A172 (cell line): ENCODE measurements at regions not wholly inside any gene's neighbourhood (a gene's known extent, or its start where the extent isn't known, plus 50 kb on each side); places are given as distances from the start of the nearest gene placed in this dataset.

ENCODE experiments used
- DNase-seq: peaks from one replicate; pipeline ENCODE4 v3.0.0-alpha.2; 2015; ENCODE audit warnings: low spot score

- peak; percentile 37 for DNase-seq
Measured at GRCh38 chr2:41061356-41061755, 609.5 kb upstream of the SLC8A1 start.

GRCh38 chr2:41062336-41062735, 610.4 kb upstream of the SLC8A1 start:
- no peak for DNase-seq

DNA sequence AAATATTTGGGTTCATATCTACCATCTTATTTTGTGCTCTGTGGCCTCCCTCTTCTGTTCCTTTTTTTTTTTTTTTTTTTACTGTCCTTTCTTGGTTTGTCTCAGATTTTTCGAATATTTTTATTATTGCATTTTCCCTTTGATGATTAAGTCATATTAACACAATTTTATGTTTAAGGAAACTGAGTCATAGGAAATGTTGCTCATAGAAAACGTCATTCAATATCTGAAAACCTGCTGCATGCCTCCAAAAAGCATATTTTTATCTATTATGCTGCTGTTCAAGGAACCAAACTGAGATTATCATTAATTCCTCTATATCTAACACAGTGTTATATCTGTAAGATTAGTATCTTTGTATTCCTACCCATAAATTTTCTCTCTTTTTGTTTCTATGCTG, 614.3 kb upstream of the SLC8A1 start:
- no peak for DNase-seq

GRCh38 chr2:41068740-41069139, 616.9 kb upstream of the SLC8A1 start:
- DNase-seq, result no peak

DNA sequence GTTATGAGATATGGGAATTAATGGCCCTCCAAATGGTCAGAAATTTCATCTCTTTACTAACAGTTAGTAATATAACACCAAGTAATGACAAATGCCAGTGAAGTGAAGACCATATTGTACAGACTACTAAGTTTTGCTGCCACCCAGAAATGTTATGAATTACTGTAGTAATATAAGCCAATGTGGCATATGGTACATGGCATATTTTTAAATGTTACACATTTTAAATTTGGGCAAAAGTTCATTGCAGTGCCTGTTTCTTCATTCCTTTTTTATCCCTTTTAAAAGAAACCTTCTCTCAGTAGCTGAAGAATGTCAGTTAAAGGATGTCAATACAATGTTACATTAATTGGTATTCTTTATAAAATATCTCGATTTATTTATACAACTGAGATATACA, 626.5 kb upstream of the SLC8A1 start:
- no peak for DNase-seq

DNA sequence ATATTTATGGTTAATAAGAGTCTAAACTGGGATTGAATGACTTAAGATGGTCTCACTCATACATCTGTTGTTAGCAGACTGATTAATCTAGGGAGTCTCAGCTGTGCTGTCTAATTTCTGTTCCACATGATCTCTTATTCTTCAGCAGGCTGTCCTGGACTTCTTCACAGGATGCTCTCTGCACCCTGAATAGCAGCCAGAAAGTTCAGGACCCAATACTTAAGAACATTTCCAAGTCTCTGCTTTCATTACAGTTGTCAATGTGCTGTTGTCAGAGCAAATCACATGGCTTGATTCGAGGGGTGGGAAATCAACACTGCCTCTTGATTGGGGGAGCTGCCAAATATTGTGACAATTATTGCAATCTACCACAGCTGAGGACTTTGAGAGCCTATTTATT, 627.1 kb upstream of the SLC8A1 start:
- DNase-seq, result no peak

- no peak for DNase-seq
Measured at GRCh38 chr2:41084321-41084720, 632.4 kb upstream of the SLC8A1 start.

DNA sequence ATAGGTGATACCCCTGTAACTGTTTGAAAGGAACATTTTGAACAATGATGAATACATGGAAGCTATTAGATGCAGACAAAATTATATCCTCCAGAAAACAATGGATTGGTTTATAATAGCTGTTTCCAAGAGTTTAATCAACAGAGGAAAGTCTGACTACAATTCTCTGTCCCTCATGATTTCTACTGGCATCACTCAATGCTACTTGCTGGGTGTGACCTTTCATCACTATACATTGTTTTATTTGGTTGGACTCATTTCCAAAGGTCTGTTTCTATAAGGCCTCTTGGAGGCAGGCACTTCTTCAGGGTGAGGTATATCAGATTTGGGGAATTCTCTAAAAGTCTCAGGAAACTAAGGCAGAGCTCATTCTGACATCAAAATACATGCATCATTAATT, 636.1 kb upstream of the SLC8A1 start:
- DNase-seq, result no peak

DNA sequence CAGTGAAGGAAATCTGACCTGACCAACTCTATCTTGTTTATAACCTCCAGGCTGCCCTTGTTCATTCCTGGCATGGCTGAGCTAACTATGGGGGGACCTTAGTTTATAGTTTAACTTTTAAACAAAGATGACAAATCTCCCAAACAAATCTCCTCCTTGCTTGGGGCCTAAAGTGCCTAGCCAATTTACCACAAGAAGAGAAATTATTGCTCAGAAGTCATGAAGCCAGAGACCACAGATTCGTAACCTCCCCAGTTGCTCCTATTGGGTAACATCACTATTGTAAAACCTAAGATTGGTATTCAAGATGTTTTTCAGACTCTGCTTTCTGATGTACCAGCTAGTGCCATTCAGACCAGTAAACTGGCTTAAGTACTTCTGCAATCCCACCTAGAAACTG, 649.4 kb upstream of the SLC8A1 start:
- DNase-seq, result no peak

- DNase-seq, result no peak
Measured at GRCh38 chr2:41109744-41110143, 657.9 kb upstream of the SLC8A1 start.

DNA sequence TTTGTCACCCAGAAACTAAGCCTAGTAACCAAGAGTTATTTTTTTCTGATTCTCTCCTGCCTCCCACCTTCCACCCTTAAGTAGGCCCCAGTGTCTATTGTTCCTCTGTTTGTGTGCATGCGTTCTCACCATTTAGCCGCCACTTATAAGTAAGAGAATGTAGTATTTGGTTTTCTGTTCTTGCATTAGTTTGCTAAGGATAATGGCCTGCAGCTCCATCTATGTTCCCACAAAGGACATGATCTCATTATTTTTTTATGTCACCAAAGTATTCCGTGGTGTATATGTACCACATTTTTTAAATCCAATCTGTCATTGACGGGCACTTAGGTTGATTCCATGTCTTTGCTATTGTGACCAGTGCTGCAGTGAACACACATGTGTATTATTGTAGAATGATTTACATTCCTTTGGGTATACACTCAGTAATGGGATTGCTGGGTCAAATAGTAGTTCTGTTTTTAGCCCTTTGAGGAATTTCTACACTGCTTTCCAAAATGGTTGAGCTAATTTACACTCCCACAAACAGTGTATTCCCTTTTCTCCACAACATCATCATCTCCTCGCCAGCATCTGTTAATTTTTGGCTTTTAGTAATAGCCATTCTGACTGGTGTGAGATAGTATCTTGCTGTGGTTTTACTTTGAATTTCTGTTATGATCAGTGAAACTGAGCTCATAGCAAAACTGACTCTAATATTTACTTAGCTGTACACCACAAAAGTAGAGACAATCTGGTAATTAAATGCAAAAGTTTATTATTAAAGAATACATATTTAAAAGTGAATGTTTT, 660.1 kb upstream of the SLC8A1 start:
- no peak for DNase-seq

DNA sequence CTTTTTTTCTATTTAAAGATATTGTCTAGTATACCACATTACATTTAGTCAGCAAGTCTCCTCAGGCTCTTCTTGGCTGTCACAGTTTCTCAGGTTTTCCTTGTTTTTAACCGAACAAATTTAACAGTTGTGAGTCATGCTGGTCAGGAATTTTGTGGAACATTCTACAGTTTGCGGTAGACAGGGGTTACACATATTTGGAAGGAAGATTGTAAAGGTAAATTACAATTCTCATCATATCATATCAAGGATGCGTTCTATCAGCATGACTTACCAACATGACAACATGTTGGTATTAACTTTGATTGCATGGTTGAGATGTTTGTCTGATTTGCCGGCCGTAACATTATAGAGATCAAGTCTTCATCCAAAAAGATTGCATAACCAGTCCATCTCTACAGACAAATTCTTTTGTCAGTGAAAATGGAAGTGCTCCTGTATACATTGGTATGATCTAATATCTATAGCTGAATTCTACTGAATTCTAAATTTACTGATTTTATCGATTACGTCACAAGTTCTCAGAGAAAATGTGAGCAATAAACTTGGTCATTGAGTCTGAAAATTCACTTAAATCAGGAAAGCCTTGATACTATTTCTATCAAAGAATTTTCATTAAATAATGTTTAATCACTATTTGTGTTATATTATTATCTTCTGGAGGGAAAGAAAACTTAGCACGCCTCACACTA, 664.4 kb upstream of the SLC8A1 start:
- peak; percentile 54 for DNase-seq

DNA sequence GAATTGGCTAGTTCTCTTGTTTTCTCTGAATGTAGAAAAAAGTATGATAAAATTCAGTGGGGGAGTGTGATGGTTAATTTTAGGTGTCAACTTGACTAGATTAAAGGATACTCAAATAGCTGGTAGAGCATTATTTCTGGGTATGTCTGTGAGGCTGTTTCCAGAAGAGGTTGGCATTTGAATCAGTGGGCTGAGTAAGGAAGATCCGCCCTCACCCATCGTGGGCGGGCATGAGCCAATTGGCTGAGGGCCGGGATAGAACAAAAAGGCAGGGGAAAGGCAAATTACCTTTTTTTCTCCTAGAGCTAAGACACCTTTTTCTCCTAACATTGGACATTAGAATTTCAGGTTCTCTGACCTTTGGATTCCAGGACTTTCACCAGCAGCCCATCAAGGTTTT, 667.6 kb upstream of the SLC8A1 start:
- no peak for DNase-seq

- DNase-seq, result no peak
Measured at GRCh38 chr2:41123341-41123740, 671.5 kb upstream of the SLC8A1 start.

- no peak for DNase-seq
Measured at GRCh38 chr2:41127351-41127750, 675.5 kb upstream of the SLC8A1 start.

DNA sequence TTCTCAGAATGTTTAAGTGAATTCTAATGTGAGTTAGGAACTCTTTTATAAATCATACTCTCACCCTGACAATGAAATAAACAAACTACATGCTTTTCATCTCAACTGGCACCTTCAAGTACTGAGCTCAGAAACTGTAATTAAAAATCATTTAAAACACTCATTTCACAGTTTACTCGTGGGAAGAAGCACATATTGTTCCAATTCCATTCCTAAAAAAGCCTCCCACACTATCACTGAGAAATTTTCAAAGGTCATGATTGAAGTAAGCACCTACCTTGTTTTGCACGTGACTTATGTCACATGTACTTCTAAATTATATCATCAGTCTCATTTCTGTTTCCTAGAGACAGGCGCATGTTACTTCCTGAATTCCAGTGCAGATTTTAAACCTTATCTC, 678.1 kb upstream of the SLC8A1 start:
- no peak for DNase-seq

- DNase-seq, result peak; percentile 23
Measured at GRCh38 chr2:41137031-41137430, 685.1 kb upstream of the SLC8A1 start.

DNA sequence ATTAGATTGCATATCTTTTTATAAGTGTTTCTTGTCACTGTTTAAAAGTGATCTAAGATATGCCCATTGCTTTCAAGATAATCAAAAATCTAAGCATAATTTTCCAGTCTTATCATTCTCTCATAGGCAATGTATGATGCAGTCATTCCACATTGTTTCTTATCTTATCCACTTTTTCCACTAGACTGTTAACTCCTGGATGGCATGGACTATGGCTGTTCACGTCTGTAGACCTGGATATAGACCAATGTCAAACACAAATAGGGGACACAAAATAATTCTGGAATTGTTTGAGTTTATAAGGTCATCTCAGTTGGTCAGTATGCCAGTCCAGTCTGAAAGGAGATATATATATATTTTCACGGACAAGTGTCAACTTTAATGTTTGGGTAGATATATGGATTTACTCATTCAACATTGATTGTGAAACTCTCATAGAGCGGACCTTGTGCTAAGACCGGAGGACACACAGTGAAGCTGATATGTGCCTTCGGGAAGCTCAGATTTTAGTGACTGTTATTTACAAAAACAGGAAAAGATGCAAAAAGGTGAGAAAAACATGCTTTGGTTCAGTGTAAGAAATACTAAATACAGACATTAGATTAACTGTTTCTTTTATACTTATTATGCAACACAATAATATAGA, 689.4 kb upstream of the SLC8A1 start:
- no peak for DNase-seq

DNA sequence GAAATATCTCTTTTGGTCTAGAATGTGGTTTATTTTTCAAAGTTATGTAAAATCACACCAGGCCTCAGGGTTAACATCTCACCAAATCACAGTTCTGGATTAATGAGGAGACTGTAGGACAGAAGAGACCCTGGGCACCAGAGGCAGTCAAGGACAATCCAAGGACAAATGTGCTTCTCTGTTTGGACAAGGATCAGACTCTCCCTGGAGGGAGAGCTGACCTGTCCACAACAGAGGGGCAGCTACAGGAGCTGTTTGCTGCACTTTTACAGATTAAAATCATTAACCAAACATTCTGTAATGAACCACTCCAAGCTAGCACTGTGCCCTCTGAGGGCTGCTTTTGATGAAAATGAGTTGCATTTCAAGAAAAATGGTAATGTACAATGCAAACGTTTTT, 690.6 kb upstream of the SLC8A1 start:
- no peak for DNase-seq

DNA sequence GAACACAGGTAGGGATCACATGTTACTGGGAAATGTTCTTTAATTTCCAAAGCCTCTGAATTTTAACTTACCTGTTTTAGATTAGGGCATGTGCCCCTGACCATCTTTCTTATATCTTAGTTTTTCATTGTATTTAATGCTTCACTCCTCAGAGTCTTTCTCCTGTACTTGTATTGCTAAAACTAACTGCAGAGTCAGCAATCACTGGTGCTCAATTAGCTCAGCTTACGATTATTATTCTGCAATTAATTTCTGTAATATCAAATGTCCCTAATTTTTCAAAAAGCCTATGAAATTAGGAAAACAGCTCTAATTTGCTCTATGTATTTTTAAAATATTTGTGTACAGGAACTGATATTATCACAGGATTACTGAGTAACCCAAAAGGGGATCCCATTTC, 693.2 kb upstream of the SLC8A1 start:
- DNase-seq, result no peak

DNA sequence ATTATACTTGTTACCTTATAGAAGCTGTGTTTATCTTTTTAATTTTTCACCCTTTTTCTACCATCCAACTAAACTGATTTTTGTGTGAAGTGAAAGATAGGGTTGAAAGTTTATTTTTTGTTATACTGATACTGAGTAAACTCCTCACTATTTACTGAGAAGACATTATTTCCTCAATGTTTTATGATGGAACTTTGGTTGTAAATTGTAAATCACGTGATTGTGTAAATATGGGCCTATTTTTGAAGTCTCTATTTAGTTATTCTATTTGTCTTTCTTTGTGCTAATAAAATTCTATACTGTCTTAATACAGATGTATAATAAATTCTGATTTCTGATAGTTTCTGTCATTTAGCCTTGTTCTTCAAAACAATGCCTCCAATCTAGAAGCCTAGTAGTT, 697.2 kb upstream of the SLC8A1 start:
- DNase-seq, result no peak

DNA sequence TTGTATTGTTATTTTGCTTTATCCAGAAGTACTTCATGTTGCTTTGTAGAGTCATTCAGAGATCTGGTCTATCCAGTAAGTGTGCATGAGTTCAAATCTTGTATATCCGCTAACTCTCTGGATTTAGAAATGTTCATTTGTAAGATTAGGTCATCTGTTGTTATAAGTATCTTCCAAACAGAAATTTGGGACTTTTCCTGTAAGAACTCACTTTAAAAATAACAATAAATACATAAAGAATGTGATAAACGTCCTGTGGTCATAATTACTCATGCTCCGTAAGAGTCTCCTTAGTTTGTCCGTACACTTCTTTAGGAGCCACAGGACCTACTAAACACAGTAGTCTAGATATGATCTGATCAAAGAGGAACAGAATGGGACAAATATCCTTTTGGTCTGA, 699.9 kb upstream of the SLC8A1 start:
- peak; percentile 13 for DNase-seq

DNA sequence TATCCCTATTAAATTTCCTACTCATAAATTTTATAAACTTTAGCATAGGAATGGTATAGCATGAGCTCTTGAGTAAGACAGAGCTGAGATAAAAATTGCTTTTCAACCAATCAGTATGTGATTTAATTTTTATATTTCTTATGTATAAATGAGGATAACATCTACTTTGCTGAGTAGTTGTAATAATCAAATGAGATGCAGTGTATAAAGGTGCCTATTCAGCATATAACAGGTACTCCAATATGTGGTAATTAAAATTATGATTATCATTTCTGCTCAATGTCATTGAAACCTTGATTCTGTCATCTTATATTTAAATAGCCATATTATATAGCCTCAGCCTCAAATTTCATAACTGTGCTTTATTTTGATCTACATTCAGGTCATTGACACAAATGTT, 700.4 kb upstream of the SLC8A1 start:
- no peak for DNase-seq
